K562 (cell line): ENCODE measurements at regions not wholly inside any gene's neighbourhood (a gene's known extent, or its start where the extent isn't known, plus 50 kb on each side); places are given as distances from the start of the nearest gene placed in this dataset.

Source experiments
- ATAC-seq: fragments of 200-7000 bp; cut with Tn5 transposase; 3 replicates; pipeline ENCODE4 v1.9.1; 2020; ENCODE audit warnings: moderate library complexity
- BruUV-seq: library from RNA; stranded (reverse); fragments of 400-500 nt; replicated peaks from 2 replicates; lab custom pipeline; 2021; lab: Mats Ljungman, UMichigan
- CTCF ChIA-PET: fragments of 300-600 bp; formaldehyde crosslinking; extraction: SDS; loops from one replicate; lab custom pipeline; 2021; ENCODE audit warnings: low intra/inter-chr PET ratio; lab: Yijun Ruan, JAX
- POLR2A ChIA-PET: fragments of 300-600, 350-650 bp; sonication (Branson Sonifier 250); formaldehyde crosslinking; extraction: SDS; loops from one replicate; lab custom pipeline; 2021; ENCODE audit warnings: antibody characterized with exemption, inconsistent platforms; lab: Yijun Ruan, JAX
- DNase-seq, 4 experiments: peaks; one replicate each; pipeline versions ENCODE4 v3.0.0 to v3.0.0-alpha.2; 2011 to 2018; ENCODE audit warnings: low spot score in 3 of 4, mixed read lengths in 3 of 4; ENCODE audit errors: extremely low read depth in 1 of 4
- FAIRE-seq: peaks from 2 replicates; lab custom pipeline; 2011; peaks lifted over from hg19 to GRCh38; lab: Jason Lieb, UNC
- H2AFZ ChIP-seq: 2 replicates; pipeline ENCODE4 v1.6.0; 2011; ENCODE audit warnings: low read depth, low read length, control low read depth, inconsistent platforms
- H3K27ac ChIP-seq: fragments of 200-600 bp; 3 replicates; pipeline ENCODE4 v1.8.0; 2011; ENCODE audit warnings: low read depth, mild to moderate bottlenecking, control low read depth, inconsistent platforms, low read length, moderate library complexity, mixed read lengths; ENCODE audit errors: extremely low read depth
- H3K27me3 ChIP-seq, 2 experiments: fragments of 300-600 bp in 1 of 2; 2 replicates in 1 of 2; 3 replicates in 1 of 2; pipeline versions ENCODE4 v1.6.0 to v1.8.0; 2011; ENCODE audit warnings: inconsistent platforms in 2 of 2, low read length in 2 of 2, mild to moderate bottlenecking in 1 of 2, mixed read lengths in 1 of 2, moderate library complexity in 1 of 2; ENCODE audit not compliant: control insufficient read depth in 2 of 2, insufficient read depth in 2 of 2
- H3K36me3 ChIP-seq: fragments of 300-600 bp; 3 replicates; pipeline ENCODE4 v1.8.0; 2011; ENCODE audit warnings: mild to moderate bottlenecking, low read length, inconsistent platforms; ENCODE audit not compliant: control insufficient read depth, insufficient read depth
- H3K4me1 ChIP-seq, 2 experiments: fragments of 200-600 bp in 1 of 2; replicated peaks in 1 of 2; 2 replicates in 1 of 2; 3 replicates in 1 of 2; pipeline versions ENCODE4 v1.5.1 to v1.8.0; 2011; ENCODE audit warnings: inconsistent platforms in 2 of 2, low read length in 2 of 2, mild to moderate bottlenecking in 1 of 2, mixed read lengths in 1 of 2, moderate library complexity in 1 of 2; ENCODE audit not compliant: control insufficient read depth in 2 of 2, insufficient read depth in 2 of 2
- H3K4me2 ChIP-seq: 2 replicates; pipeline ENCODE4 v1.6.1; 2011; ENCODE audit warnings: low read length, control low read depth, inconsistent platforms, mixed read lengths; ENCODE audit not compliant: insufficient read depth
- H3K4me3 ChIP-seq: fragments of 200-600 bp; sonication (generic), shearing (Covaris generic); 2 replicates; pipeline ENCODE4 v1.5.1; 2016; ENCODE audit warnings: control low read depth, inconsistent platforms
- H3K79me2 ChIP-seq: fragments of 200-600 bp; 3 replicates; pipeline ENCODE4 v1.8.0; 2011; ENCODE audit warnings: low read length, inconsistent platforms; ENCODE audit not compliant: control insufficient read depth, insufficient read depth
- H3K9ac ChIP-seq, 2 experiments: 2 replicates each; pipeline versions ENCODE4 v1.6.0 to v1.6.1; 2011; ENCODE audit warnings: low read depth in 2 of 2, low read length in 2 of 2, control low read depth in 1 of 2, inconsistent platforms in 1 of 2, mild to moderate bottlenecking in 1 of 2, mixed read lengths in 1 of 2; ENCODE audit not compliant: insufficient read depth in 1 of 2
- H3K9me1 ChIP-seq: one replicate; pipeline ENCODE4 v1.6.0; 2011; ENCODE audit warnings: inconsistent platforms, mild to moderate bottlenecking, low read length, moderate library complexity; ENCODE audit not compliant: control insufficient read depth, insufficient read depth
- H3K9me3 ChIP-seq: replicated peaks from 2 replicates; pipeline ENCODE4 v1.5.1; 2011; ENCODE audit warnings: low read depth, low read length, inconsistent platforms; ENCODE audit not compliant: control insufficient read depth, insufficient read depth
- H4K20me1 ChIP-seq: replicated peaks from 2 replicates; pipeline ENCODE4 v1.6.1; 2011; ENCODE audit warnings: low read length, inconsistent platforms, mixed read lengths; ENCODE audit not compliant: control insufficient read depth, insufficient read depth
- ARID3A ChIP-seq: IDR thresholded peaks from 2 replicates; pipeline ENCODE4 v1.6.1; 2012; ENCODE audit warnings: low read depth, low read length, improper control_type of control experiment, borderline replicate concordance
- CBFB ChIP-seq: sonication (generic); formaldehyde crosslinking; IDR thresholded peaks from 2 replicates; pipeline ENCODE4 v1.4.0; 2020; ENCODE audit warnings: mild to moderate bottlenecking, missing genetic modification reagents
- CHD1 ChIP-seq: fragments of 200-600 bp; sonication (generic); IDR thresholded peaks from one replicate; pipeline ENCODE4 v1.6.1; 2012; ENCODE audit warnings: mild to moderate bottlenecking, moderate library complexity, low read length, inconsistent platforms
- DACH1 ChIP-seq: fragments of 450-650 bp; IDR thresholded peaks from 2 replicates; pipeline ENCODE4 v1.6.1; 2018; ENCODE audit not compliant: partially characterized antibody
- EGR1 ChIP-seq: fragments of 450-650 bp; conservative IDR thresholded peaks from 2 replicates; pipeline ENCODE4 v1.6.1; 2017; ENCODE audit warnings: mild to moderate bottlenecking
- ESRRA ChIP-seq: fragments of 450-650 bp; IDR thresholded peaks from 2 replicates; pipeline ENCODE4 v1.6.1; 2014; ENCODE audit warnings: low read depth, mild to moderate bottlenecking, moderate library complexity, borderline replicate concordance
- ESRRB ChIP-seq: fragments of 250-450 bp; sonication (Bioruptor Pico); IDR thresholded peaks from 2 replicates; pipeline ENCODE4 v1.5.0; 2020; ENCODE audit warnings: mild to moderate bottlenecking, moderate library complexity, borderline replicate concordance
- FOXM1 ChIP-seq, 2 experiments: fragments of 450-650 bp in 1 of 2; sonication (generic) in 1 of 2; formaldehyde crosslinking in 1 of 2; IDR thresholded peaks; 2 replicates each; pipeline versions ENCODE4 v1.6.1 to v1.9.0; 2017 to 2022; ENCODE audit warnings: low read depth in 2 of 2, mild to moderate bottlenecking in 2 of 2, missing genetic modification reagents in 1 of 2, moderate library complexity in 1 of 2
- KHSRP ChIP-seq: fragments of 450-650 bp; IDR thresholded peaks from 2 replicates; pipeline ENCODE4 v1.6.1; 2017
- MTA1 ChIP-seq: fragments of 450-650 bp; IDR thresholded peaks from 2 replicates; pipeline ENCODE4 v1.6.1; 2017; ENCODE audit warnings: borderline replicate concordance
- SMAD4 ChIP-seq: fragments of 250-450 bp; sonication (Bioruptor Pico); conservative IDR thresholded peaks from 2 replicates; pipeline ENCODE4 v1.8.0; 2021; ENCODE audit warnings: inconsistent platforms, mild to moderate bottlenecking, moderate library complexity
- THAP12 ChIP-seq: fragments of 250-450 bp; sonication (Bioruptor Pico); IDR thresholded peaks from 2 replicates; pipeline ENCODE4 v1.9.0; 2021; ENCODE audit warnings: mild to moderate bottlenecking, inconsistent platforms
- ZC3H4 ChIP-seq: sonication (generic); formaldehyde crosslinking; IDR thresholded peaks from 2 replicates; pipeline ENCODE4 v1.9.0; 2021; ENCODE audit warnings: missing genetic modification reagents, borderline replicate concordance
- ZNF347 ChIP-seq: fragments of 450-650 bp; formaldehyde crosslinking; IDR thresholded peaks from 2 replicates; pipeline ENCODE4 v1.4.0; 2020; ENCODE audit warnings: low read depth, mild to moderate bottlenecking, moderate library complexity
- ZNF57 ChIP-seq: fragments of 450-650 bp; formaldehyde crosslinking; IDR thresholded peaks from 2 replicates; pipeline ENCODE4 v1.4.0; 2020; ENCODE audit warnings: mild to moderate bottlenecking, moderate library complexity
- ZNF780A ChIP-seq: fragments of 250-450 bp; sonication (Bioruptor Pico); IDR thresholded peaks from 2 replicates; pipeline ENCODE4 v1.5.0; 2021; ENCODE audit warnings: mild to moderate bottlenecking
- WGBS: fragments of 100-300 bp; shearing (Covaris generic); methylation state at CpG from one replicate; pipeline ENCODE4 v1.1.6; 2016; ENCODE audit warnings: low coverage, mixed read lengths; ENCODE audit not compliant: insufficient coverage; ENCODE audit errors: missing lambda C conversion rate; 5-methylcytosine and 5-hydroxymethylcytosine counted together
- in situ Hi-C: fragments of 300-500 bp; cut with MboI; formaldehyde crosslinking; loops from 4 replicates; pipeline ENCODE4 v1.15.0; 2018; ENCODE audit warnings: inconsistent platforms, mixed read lengths
- intact Hi-C: fragments of 100-400 bp; cut with micrococcal nuclease; formaldehyde crosslinking; loops from 2 replicates; pipeline ENCODE4 v1.14.2; 2022

GRCh38 chr15:26443321-26443720 is 329.5 kb downstream of the GABRB3 start (continued):
- TF ChIP-seq THAP12 (no peak), ESRRA (no peak), DACH1 (no peak)
- TF ChIP-seq, all 486 proteins: peak for 0

- BruUV-seq, result no TSS peak
- no peaks in the 10 kb centered on the region for H3K79me2 ChIP-seq
- no peak overlapping the region for H3K4me3 ChIP-seq
- H3K27ac ChIP-seq, result no peak overlapping the region
- 2% methylated on average over 5 of the region's 5 CpGs for WGBS
- TF ChIP-seq ZNF347 (CRISPR knock-in tag) (no peak), EGR1 (no peak), FOXM1 (IDR thresholded peaks at IDR 0.05; ENCODE audit: low read depth) (no peak), FOXM1 (CRISPR knock-in tag; IDR thresholded peaks at IDR 0.05; ENCODE audit: low read depth) (no peak), SMAD4 (CRISPR knock-in tag) (no peak), MTA1 (no peak), ARID3A (no peak), ESRRB (CRISPR knock-in tag) (no peak), ZNF780A (no peak), ZC3H4 (no peak), CHD1 (no peak), ZNF57 (no peak), KHSRP (no peak), CBFB (CRISPR knock-in tag) (no peak)
- H3K9ac ChIP-seq, result no peak overlapping the region
- ChIA-PET POLR2A (no interaction called here), CTCF (no interaction called here)
- DNase-seq (no peak), FAIRE-seq (no peak), ATAC-seq (no peak)
- intact Hi-C loops, result loop anchor here (10.0 kb wide), 1 partner anchor 58 kb away; no protein-coding TSS in a partner anchor
- no peaks in the 10 kb centered on the region for H3K9me3 ChIP-seq
- no peaks in the 10 kb centered on the region for H3K4me1 ChIP-seq
- no peaks in the 10 kb centered on the region for H3K36me3 ChIP-seq
- in situ Hi-C loops, result no loop called here
- no peaks in the 10 kb centered on the region for H3K9me1 ChIP-seq
- no peaks in the 10 kb centered on the region for H3K27me3 ChIP-seq
- H3K4me2 ChIP-seq, result no peak overlapping the region
- H4K20me1 ChIP-seq, result no peaks in the 10 kb centered on the region
- no peak overlapping the region for H2AFZ ChIP-seq
These were observed 330.2 kb downstream of the GABRB3 start for GRCh38 chr15:26442680-26443079.
